HG02588 (cell line): ENCODE measurements at regions not wholly inside any gene's neighbourhood (a gene's known extent, or its start where the extent isn't known, plus 50 kb on each side); places are given as distances from the start of the nearest gene placed in this dataset.

Experiments used
- ATAC-seq: cut with Tn5 transposase; IDR thresholded peaks from one replicate; pipeline ENCODE4 v1.9.1; 2021; ENCODE audit warnings: mild to moderate bottlenecking, moderate library complexity; ENCODE audit not compliant: unreplicated experiment

DNA sequence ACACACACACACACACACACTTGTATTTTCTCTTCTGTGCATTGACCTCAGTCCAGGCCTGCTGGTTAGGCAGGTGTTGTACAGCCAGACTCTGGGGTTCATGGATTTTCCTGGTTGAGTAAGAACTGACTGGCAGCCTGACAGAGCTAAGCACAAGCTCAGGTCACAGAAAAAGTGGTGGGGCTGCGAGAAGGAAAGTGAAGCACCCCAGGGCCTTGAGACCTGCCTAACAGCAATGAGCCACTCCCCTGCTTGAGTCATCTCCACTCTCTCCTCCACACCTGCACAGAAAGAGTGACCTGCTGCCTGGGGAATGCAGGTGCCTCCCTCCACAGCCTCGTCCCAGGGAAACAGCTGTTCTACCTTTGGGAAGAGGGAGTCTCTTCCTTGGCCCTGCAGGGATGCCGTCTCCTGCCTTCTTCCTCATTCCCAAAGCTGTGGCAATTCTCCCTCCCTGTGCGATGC, 91.4 kb upstream of the LGALSL start:
- ATAC-seq, result no peak

- ATAC-seq, result no peak
Observed at GRCh38 chr2:64363140-64363539, 90.8 kb upstream of the LGALSL start.

DNA sequence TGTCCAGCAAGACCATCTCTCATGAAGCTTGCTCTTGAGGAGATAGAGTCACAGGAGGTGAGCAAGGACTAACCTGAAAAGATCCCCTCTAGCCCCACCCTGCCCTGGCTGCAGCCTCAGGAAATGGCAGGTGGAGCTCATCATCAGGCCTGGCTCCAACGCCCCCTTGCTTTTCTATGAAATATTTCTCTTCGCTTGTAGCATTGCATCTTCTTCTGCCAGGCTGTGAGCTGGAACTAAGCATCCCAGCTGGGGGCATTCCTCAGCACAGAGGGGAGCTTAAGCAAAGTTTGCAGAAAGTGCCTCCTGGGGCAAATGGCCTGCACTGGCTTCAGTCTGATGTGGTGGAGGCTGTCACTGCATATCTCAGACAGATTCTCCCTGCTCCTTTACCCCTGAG, 90.1 kb upstream of the LGALSL start:
- ATAC-seq, result no peak

- ATAC-seq, result no peak
Observed at GRCh38 chr2:64367444-64368232, 86.3 kb upstream of the LGALSL start.

DNA sequence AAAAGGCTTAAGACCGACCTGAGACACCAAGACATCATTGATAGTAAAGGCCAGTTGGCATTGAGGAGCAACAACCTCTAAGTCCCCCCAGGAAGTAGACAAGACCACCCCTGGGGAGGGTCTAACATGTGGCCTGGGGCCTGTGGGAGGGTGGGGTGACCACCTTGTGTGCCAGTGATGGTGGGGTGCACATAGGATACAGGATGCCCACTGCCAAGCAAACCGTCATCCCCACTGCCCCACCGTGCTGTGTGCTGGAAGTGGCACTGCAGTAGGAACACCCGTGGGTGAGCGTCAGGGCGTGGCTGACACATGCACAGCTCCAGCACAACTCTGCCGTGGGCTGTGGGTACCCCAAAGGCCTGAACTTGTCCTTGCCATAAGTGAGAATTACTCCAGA, 84.3 kb upstream of the LGALSL start:
- ATAC-seq, result no peak

DNA sequence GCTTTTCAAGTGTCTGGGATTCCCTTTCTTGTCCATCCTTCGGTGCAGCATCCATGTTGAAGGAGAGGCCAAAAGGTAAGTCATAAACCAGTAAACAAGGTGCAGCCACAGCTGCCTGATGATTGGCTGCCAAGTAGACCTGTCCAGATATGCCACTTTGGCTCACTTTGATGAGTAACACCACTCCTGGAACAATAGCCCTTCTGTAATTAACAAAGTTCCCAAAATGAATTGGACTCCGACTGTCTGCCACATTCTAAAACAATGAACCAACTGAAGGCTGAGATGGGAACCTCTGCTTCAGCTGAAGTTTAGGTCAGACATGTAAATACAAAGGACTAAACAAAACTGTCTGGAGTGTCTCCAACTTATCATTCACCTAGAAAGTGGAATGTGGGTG, 82.2 kb upstream of the LGALSL start:
- ATAC-seq, result no peak

DNA sequence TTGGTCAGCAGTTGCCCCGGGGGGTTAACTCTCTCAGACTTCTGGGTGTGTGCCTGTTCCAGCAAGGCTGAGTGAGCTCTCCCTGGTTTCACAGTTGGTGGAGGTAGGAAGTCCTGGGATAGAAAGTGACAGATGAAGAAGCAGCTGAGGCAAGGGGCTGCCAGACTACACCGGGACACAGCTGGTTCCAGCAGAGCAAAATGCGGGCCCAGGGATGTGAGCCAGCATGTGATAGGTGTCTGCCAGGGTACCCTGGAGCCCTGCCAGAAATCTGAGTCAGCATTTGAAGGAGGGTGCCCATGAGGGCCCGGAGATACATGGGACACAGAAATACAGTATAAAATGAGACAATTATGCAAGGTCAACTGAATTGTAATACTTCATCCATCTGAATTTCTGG, 79.3 kb upstream of the LGALSL start:
- no peak for ATAC-seq

- ATAC-seq, result no peak
Observed at GRCh38 chr2:64376926-64377325, 77.0 kb upstream of the LGALSL start.

- no peak for ATAC-seq
Observed at GRCh38 chr2:64379186-64379585, 74.8 kb upstream of the LGALSL start.

- no peak for ATAC-seq
Observed at GRCh38 chr2:64380853-64381527, 73.0 kb upstream of the LGALSL start.

- ATAC-seq, result no peak
Observed at GRCh38 chr2:64383016-64383591, 70.9 kb upstream of the LGALSL start.

GRCh38 chr2:64383881-64384280, 70.1 kb upstream of the LGALSL start:
- no peak for ATAC-seq

DNA sequence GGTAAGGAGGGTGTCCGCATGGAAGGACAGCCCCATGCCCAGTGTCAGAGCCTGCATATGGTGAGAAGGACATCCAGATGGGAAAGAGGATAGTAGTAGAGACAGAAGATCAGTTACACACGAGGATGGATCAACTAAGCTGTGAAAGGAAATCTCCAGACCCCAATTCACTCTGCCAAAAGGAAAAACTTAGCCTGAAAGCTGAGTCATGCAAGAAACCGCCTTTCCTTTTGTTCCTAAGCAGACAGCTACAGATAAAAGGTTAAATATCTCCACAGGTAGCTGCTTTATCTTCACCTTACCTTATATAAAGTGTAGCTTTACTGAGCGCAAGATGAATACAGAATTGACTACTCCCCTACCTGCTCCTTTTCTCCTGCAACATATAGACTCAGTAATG, 67.3 kb upstream of the LGALSL start:
- ATAC-seq, result no peak

- ATAC-seq, result no peak
Observed at GRCh38 chr2:64390586-64390985, 63.4 kb upstream of the LGALSL start.

GRCh38 chr2:64391424-64391823, 62.5 kb upstream of the LGALSL start:
- no peak for ATAC-seq

GRCh38 chr2:64391940-64392339, 62.0 kb upstream of the LGALSL start:
- no peak for ATAC-seq

DNA sequence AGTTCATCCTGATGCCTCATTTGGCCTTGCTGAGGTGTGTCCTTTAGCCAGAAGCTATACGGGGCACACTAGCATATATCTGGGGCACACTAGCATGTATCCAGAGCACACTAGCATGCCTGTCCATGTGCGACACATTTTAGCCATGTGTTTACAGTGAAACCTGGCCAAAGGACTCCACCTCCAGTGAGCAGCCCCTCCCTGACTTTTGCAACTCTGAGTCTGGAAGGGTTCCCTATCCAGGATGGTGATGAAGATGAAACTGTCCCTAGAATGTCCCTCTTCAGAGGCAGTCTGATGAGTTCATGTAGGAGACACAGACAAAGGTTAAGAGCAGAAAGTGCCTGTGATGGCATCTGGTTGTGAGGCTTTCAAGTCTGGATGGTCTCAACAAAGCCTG, 61.4 kb upstream of the LGALSL start:
- ATAC-seq, result no peak

GRCh38 chr2:64393383-64394010, 60.5 kb upstream of the LGALSL start:
- no peak for ATAC-seq

GRCh38 chr2:64394153-64394552, 59.8 kb upstream of the LGALSL start:
- ATAC-seq, result no peak

GRCh38 chr2:64396001-64396400, 58.0 kb upstream of the LGALSL start:
- no peak for ATAC-seq

- ATAC-seq, result no peak
Observed at GRCh38 chr2:64396551-64396950, 57.4 kb upstream of the LGALSL start.
